Effector memory CD8-positive, alpha-beta T cell (primary cell): ENCODE measurements at regions not wholly inside any gene's neighbourhood (a gene's known extent, or its start where the extent isn't known, plus 50 kb on each side); places are given as distances from the start of the nearest gene placed in this dataset.

Source experiments
- ATAC-seq: fragments of 150-1000 bp; cut with Tn5 transposase; replicated peaks from 2 replicates; pipeline ENCODE4 v1.10.0; 2021; ENCODE audit warnings: mild to moderate bottlenecking, moderate library complexity
- DNase-seq, 3 experiments: peaks; one replicate each; pipeline ENCODE4 v3.0.0; 2021
- H3K27ac Mint-ChIP-seq, 2 donors: one replicate each; pipeline ENCODE4 v1.8.0; 2022; ENCODE audit warnings: mild to moderate bottlenecking in 2 of 2, mixed read lengths in 2 of 2, moderate library complexity in 2 of 2
- H3K27me3 Mint-ChIP-seq, 2 donors: one replicate each; pipeline ENCODE4 v1.8.0; 2022; ENCODE audit warnings: mixed read lengths in 2 of 2
- H3K36me3 Mint-ChIP-seq: one replicate; pipeline ENCODE4 v1.8.0; 2022; ENCODE audit warnings: mild to moderate bottlenecking, moderate library complexity, mixed read lengths; ENCODE audit not compliant: insufficient read depth
- H3K4me1 Mint-ChIP-seq, 2 donors: one replicate each; pipeline ENCODE4 v1.8.0; 2022; ENCODE audit warnings: low read depth in 2 of 2, mixed read lengths in 2 of 2
- H3K4me3 Mint-ChIP-seq, 2 donors: one replicate each; pipeline ENCODE4 v1.8.0; 2022; ENCODE audit warnings: mild to moderate bottlenecking in 2 of 2, mixed read lengths in 2 of 2, moderate library complexity in 2 of 2
- H3K9me3 Mint-ChIP-seq, 2 donors: one replicate each; pipeline ENCODE4 v1.8.0; 2022; ENCODE audit warnings: mixed read lengths in 2 of 2

DNA sequence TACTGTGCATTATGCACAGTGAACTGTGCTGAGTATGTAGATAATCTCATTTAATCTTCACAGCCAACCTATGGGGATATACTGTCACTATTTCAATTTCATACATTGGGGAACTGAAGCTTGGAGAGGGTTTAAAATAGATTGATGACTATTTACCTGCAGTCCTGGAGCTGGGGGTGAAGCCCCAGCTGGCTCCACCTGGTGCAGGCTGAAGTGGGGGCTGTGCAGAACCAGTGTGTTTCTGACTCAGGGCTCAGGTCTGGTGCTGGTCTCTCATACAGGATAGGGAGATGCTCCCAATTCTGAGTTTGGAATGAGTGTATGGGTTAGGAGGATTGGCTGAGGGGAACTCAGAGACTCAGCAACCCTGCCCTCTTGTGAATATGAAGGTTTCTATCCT lies 176.1 kb upstream of the CEP162 start:
- ATAC-seq (no peak), DNase-seq (no peak)
- H3K36me3 Mint-ChIP-seq, result no peaks in the 10 kb centered on the region
- H3K9me3 Mint-ChIP-seq, result peaks cover 0 to 1% of the 10 kb centered on the region in 2 donors
- H3K4me1 Mint-ChIP-seq, result no peaks in the 10 kb centered on the region
- H3K4me3 Mint-ChIP-seq, result no peak overlapping the region
- H3K27ac Mint-ChIP-seq, result no peak overlapping the region
- no peaks in the 10 kb centered on the region for H3K27me3 Mint-ChIP-seq

GRCh38 chr6:84399003-84399402 lies 171.6 kb upstream of the CEP162 start:
- no peaks in the 10 kb centered on the region for H3K4me1 Mint-ChIP-seq
- peaks cover 2 to 7% of the 10 kb centered on the region in 2 donors for H3K9me3 Mint-ChIP-seq
- ATAC-seq, result no peak
- H3K36me3 Mint-ChIP-seq, result no peaks in the 10 kb centered on the region
- H3K4me3 Mint-ChIP-seq, result no peak overlapping the region
- no peak overlapping the region for H3K27ac Mint-ChIP-seq
- no peak for DNase-seq
- no peaks in the 10 kb centered on the region for H3K27me3 Mint-ChIP-seq

DNA sequence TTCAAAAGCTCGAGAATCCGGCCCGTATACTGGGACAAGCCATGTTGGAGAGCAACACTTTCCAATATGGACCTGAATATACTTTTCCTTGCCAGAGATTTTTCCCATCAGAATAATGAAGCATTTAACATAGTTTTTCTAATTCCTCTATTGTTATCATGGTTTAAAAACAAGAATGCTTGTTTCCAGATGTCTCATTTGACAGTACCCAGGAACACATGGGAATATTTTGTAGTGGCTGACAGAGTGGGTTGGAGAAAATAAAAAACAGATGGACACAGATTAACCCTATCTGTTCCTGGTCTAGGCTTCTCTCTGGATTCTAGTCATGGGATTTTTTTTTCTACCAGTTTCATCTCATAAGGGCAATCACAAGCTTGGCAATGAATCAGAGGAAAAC lies 164.8 kb upstream of the CEP162 start:
- Mint-ChIP-seq H3K4me3 (no peak overlapping the region), H3K27ac (no peak overlapping the region), H3K9me3 (peaks cover 6 to 8% of the 10 kb centered on the region in 2 donors), H3K4me1 (no peaks in the 10 kb centered on the region), H3K36me3 (no peaks in the 10 kb centered on the region), H3K27me3 (peaks cover 0 to 5% of the 10 kb centered on the region in 2 donors)
- DNase-seq, result no peak
- ATAC-seq, result no peak

GRCh38 chr6:84390851-84391250 lies 163.4 kb upstream of the CEP162 start:
- H3K36me3 Mint-ChIP-seq, result no peaks in the 10 kb centered on the region

GRCh38 chr6:84390334-84390733 lies 162.9 kb upstream of the CEP162 start:
- ATAC-seq, result no peak
- Mint-ChIP-seq H3K36me3 (no peaks in the 10 kb centered on the region), H3K9me3 (peaks cover 6 to 8% of the 10 kb centered on the region in 2 donors), H3K4me1 (no peaks in the 10 kb centered on the region), H3K27ac (no peak overlapping the region), H3K4me3 (no peak overlapping the region), H3K27me3 (peaks cover 0 to 5% of the 10 kb centered on the region in 2 donors)
- DNase-seq, result no peak

More at GRCh38 chr6:84390851-84391250, 163.4 kb upstream of the CEP162 start:
- peaks cover 6 to 8% of the 10 kb centered on the region in 2 donors for H3K9me3 Mint-ChIP-seq
- no peak for ATAC-seq
- no peaks in the 10 kb centered on the region for H3K4me1 Mint-ChIP-seq
- peaks cover 0 to 5% of the 10 kb centered on the region in 2 donors for H3K27me3 Mint-ChIP-seq
- H3K4me3 Mint-ChIP-seq, result no peak overlapping the region
- no peak overlapping the region for H3K27ac Mint-ChIP-seq
- DNase-seq, result no peak

GRCh38 chr6:84379142-84379541 lies 151.7 kb upstream of the CEP162 start:
- Mint-ChIP-seq H3K4me3 (no peak overlapping the region), H3K9me3 (peaks cover 2 to 6% of the 10 kb centered on the region in 2 donors), H3K27ac (no peak overlapping the region), H3K27me3 (no peaks in the 10 kb centered on the region), H3K36me3 (no peaks in the 10 kb centered on the region), H3K4me1 (no peaks in the 10 kb centered on the region)
- ATAC-seq, result no peak
- DNase-seq, result no peak

- H3K27me3 Mint-ChIP-seq, result no peaks in the 10 kb centered on the region
- no peak overlapping the region for H3K4me3 Mint-ChIP-seq
- no peaks in the 10 kb centered on the region for H3K36me3 Mint-ChIP-seq
- H3K9me3 Mint-ChIP-seq, result peaks cover 9 to 14% of the 10 kb centered on the region in 2 donors
- DNase-seq (no peak), ATAC-seq (no peak)
- no peak overlapping the region for H3K27ac Mint-ChIP-seq
- H3K4me1 Mint-ChIP-seq, result no peaks in the 10 kb centered on the region
Measured at GRCh38 chr6:84372290-84372689, 144.8 kb upstream of the CEP162 start.

DNA sequence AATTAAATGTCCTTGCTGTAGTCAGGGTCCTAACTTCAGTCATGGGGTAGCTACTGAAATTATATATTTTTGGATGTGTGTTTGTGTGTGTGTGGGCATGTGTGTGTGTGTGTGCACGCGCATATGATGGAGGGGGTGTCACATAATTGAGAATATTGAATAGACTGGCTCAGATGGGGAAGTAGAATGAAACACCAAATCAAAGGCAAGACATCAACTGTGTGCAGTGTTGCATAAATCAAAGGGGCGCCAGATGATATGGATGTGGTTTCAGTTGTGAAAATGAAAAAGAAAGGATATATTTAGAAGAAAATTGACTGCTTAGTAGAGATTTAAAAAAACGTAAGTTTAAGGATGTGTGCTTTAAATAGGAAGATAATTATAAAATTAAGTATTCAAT lies 144.2 kb upstream of the CEP162 start:
- Mint-ChIP-seq H3K4me3 (no peak overlapping the region), H3K4me1 (no peaks in the 10 kb centered on the region), H3K27me3 (no peaks in the 10 kb centered on the region), H3K36me3 (no peaks in the 10 kb centered on the region), H3K27ac (no peak overlapping the region), H3K9me3 (peaks cover 9 to 14% of the 10 kb centered on the region in 2 donors)
- DNase-seq, result no peak
- ATAC-seq, result no peak

DNA sequence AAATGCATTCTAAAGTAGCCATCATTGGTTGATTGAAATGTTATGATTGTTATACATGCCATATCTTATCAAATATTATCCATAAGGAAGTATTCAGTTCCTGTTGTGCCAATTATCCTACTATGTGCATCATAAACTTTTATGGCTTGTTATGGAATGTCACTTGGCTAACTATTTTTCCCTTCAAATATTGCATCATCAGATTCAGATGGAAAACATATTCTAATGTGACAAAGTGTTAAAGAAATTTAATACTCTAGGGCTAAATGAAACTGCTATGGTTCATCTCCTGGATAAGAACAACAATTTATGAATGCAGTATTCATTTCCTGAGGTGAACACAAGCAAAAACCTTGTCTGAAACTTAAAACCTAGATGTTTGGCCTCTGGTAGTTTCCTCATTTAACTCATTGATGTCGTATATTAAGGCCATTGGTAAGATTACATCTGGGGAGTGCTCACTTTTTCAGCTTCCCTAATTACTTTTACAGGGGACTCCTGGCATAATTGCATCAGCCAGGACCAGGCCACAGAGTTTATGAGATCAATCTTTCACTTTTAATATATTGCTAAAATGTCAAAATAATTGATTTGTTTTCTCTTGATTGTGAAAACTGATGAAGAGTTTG lies 134.9 kb upstream of the CEP162 start:
- Mint-ChIP-seq H3K9me3 (peaks cover 0 to 2% of the 10 kb centered on the region in 2 donors), H3K36me3 (no peaks in the 10 kb centered on the region), H3K4me3 (no peak overlapping the region), H3K4me1 (no peaks in the 10 kb centered on the region), H3K27me3 (no peaks in the 10 kb centered on the region), H3K27ac (no peak overlapping the region)
- no peak for ATAC-seq
- DNase-seq, result no peak

GRCh38 chr6:84361372-84362192 lies 134.1 kb upstream of the CEP162 start:
- H3K27me3 Mint-ChIP-seq, result no peaks in the 10 kb centered on the region
- H3K36me3 Mint-ChIP-seq, result no peaks in the 10 kb centered on the region
- ATAC-seq (no peak), DNase-seq (no peak)
- H3K9me3 Mint-ChIP-seq, result peaks cover 0 to 2% of the 10 kb centered on the region in 2 donors
- no peak overlapping the region for H3K4me3 Mint-ChIP-seq
- no peaks in the 10 kb centered on the region for H3K4me1 Mint-ChIP-seq
- no peak overlapping the region for H3K27ac Mint-ChIP-seq

GRCh38 chr6:84360039-84360438 lies 132.6 kb upstream of the CEP162 start:
- DNase-seq (no peak), ATAC-seq (no peak)
- H3K27me3 Mint-ChIP-seq, result no peaks in the 10 kb centered on the region
- H3K27ac Mint-ChIP-seq, result no peak overlapping the region
- no peaks in the 10 kb centered on the region for H3K36me3 Mint-ChIP-seq
- no peaks in the 10 kb centered on the region for H3K4me1 Mint-ChIP-seq
- H3K4me3 Mint-ChIP-seq, result no peak overlapping the region
- H3K9me3 Mint-ChIP-seq, result peaks cover 0 to 2% of the 10 kb centered on the region in 2 donors

DNA sequence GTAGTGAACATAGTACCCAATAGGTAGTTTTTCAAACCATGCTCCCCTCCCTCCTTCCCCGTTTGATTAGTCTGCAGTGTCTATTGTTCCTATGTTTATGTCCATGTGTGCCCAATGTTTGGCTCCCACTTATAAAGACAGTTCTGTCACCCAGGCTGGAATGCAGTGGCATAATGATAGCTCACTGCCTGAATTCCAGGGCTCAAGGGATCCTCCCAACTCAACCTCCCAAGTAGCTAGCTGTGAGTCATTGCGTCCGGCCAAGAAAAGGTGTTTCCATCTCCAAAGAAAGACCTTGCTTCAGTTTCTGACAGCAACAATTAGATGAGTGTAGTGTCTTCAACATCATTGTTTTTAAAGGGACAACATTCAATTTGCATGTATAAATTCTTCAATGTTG lies 131.1 kb upstream of the CEP162 start:
- Mint-ChIP-seq H3K36me3 (peaks cover 2% of the 10 kb centered on the region), H3K4me1 (no peaks in the 10 kb centered on the region), H3K27me3 (no peaks in the 10 kb centered on the region), H3K9me3 (peaks cover 0 to 2% of the 10 kb centered on the region in 2 donors), H3K27ac (no peak overlapping the region), H3K4me3 (no peak overlapping the region)
- ATAC-seq (no peak), DNase-seq (no peak)

- no peak overlapping the region for H3K27ac Mint-ChIP-seq
- no peak for DNase-seq
- H3K4me3 Mint-ChIP-seq, result no peak overlapping the region
- ATAC-seq, result no peak
- no peaks in the 10 kb centered on the region for H3K27me3 Mint-ChIP-seq
- H3K9me3 Mint-ChIP-seq, result peaks cover 0 to 4% of the 10 kb centered on the region in 2 donors
- no peaks in the 10 kb centered on the region for H3K4me1 Mint-ChIP-seq
- H3K36me3 Mint-ChIP-seq, result peaks cover 3% of the 10 kb centered on the region
Measured at GRCh38 chr6:84357631-84358030, 130.2 kb upstream of the CEP162 start.

GRCh38 chr6:84356907-84357306 lies 129.5 kb upstream of the CEP162 start:
- DNase-seq (no peak), ATAC-seq (no peak)
- Mint-ChIP-seq H3K9me3 (peaks cover 0 to 5% of the 10 kb centered on the region in 2 donors), H3K4me1 (no peaks in the 10 kb centered on the region), H3K27ac (no peak overlapping the region), H3K36me3 (peaks cover 3% of the 10 kb centered on the region), H3K27me3 (no peaks in the 10 kb centered on the region), H3K4me3 (no peak overlapping the region)
